ENCODE measurements at regions not wholly inside any gene's neighbourhood (a gene's known extent, or its start where the extent isn't known, plus 50 kb on each side); places are given as distances from the start of the nearest gene placed in this dataset.
A peak's percentile ranks its signal among the peaks of the same experiment; 100 is the strongest.

DNA sequence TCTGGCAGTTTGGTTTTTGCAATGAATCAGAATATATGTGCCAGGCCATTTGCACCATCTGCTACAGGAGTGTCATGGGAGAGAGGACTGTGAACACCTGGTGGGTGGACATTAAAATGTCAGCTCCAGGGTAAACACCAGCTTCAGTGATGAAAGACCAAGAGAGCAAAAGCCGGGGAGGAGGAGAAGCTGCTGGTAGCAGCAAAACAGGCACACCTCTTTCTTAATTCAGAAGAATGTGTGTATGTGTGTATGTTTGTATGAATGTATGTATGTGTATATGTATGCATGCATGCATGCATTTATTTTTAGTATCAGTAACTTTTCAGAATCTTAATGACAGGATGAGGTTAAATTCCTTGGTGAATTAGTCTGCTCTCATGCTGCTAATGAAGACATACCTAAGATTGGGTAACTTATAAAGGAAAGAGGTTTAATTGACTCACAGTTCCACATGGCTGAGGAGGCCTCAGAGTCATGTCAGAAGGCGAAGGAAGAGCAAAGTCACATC is 357.4 kb upstream of the PRICKLE1 start:
- intact Hi-C loops (cut with DNase I), result no loop called here
- TF ChIP-seq EP300 (IDR thresholded peaks at IDR 0.05) (no peak), POLR2AphosphoS5 (IDR thresholded peaks at IDR 0.05) (peak in 1 of 4 donors; percentile 57)

DNA sequence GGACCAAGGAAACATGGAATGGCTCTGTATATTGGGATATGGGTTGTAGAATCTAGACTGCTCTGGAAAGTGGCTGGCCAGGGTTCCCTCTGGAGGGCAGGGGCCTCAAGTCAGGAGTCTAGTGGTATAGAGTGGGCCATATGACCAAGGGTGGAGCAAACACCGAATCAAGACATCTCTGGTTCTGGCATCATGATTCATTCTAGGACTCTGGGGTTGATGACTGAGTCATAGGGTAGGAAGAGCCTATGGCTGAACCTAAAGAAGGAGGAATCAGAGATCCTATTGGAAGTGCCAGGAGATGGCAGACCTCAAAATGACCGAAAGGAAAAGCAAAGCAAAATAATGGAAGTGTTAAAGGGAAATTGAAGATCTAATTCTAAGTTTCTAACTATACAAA is 356.4 kb upstream of the PRICKLE1 start:
- Histone ChIP-seq H3K36me3 (no peaks in the 10 kb centered on the region), H3K27me3 (no peaks in the 10 kb centered on the region), H3K4me1 (peaks cover 0 to 5% (median 0%) of the 10 kb centered on the region in 4 donors), H3K9me3 (peaks cover 0 to 6% (median 4%) of the 10 kb centered on the region in 4 donors), H3K27ac (no peak overlapping the region), H3K4me3 (no peak overlapping the region)
- TF ChIP-seq EP300 (IDR thresholded peaks at IDR 0.05), result no peak
- TF ChIP-seq, protein P1, sequence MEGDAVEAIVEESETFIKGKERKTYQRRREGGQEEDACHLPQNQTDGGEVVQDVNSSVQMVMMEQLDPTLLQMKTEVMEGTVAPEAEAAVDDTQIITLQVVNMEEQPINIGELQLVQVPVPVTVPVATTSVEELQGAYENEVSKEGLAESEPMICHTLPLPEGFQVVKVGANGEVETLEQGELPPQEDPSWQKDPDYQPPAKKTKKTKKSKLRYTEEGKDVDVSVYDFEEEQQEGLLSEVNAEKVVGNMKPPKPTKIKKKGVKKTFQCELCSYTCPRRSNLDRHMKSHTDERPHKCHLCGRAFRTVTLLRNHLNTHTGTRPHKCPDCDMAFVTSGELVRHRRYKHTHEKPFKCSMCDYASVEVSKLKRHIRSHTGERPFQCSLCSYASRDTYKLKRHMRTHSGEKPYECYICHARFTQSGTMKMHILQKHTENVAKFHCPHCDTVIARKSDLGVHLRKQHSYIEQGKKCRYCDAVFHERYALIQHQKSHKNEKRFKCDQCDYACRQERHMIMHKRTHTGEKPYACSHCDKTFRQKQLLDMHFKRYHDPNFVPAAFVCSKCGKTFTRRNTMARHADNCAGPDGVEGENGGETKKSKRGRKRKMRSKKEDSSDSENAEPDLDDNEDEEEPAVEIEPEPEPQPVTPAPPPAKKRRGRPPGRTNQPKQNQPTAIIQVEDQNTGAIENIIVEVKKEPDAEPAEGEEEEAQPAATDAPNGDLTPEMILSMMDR (IDR thresholded peaks at IDR 0.05), result no peak
- no peak for TF ChIP-seq POLR2AphosphoS5 (IDR thresholded peaks at IDR 0.05)
- no peak for TF ChIP-seq POLR2A (IDR thresholded peaks at IDR 0.05)
- intact Hi-C loops (cut with DNase I), result no loop called here
- 72 to 84% methylated on average over 2 of the region's 2 CpGs for WGBS, 2 donors
- DNase-seq, result no peak

More for the DNA sequence above, 357.4 kb upstream of the PRICKLE1 start:
- Histone ChIP-seq H3K9me3 (peaks cover 0 to 5% (median 2%) of the 10 kb centered on the region in 4 donors), H3K4me1 (peaks cover 0 to 5% (median 0%) of the 10 kb centered on the region in 4 donors), H3K4me3 (no peak overlapping the region), H3K36me3 (no peaks in the 10 kb centered on the region), H3K27ac (no peak overlapping the region), H3K27me3 (no peaks in the 10 kb centered on the region)
- DNase-seq, result no peak
- 68 to 76% methylated on average over 2 of the region's 2 CpGs for WGBS, 2 donors

DNA sequence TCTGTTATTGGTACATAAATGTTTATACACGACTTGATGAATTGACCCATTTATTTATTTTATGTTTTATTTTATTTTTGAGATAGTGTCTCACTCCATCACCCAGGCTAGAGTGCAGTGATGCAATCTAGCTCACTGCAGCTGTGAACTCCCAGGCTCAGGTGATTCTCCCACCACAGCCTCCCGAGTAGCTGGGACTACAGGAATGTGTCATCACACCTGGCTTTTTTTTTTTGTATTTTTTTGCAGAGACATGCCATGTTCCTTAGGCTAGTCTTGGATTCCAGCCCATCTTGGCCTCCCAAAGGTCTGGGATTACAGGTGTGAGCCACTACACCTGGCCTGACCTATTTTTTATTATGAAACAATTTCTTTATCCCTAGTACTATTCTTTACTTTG is 355.0 kb upstream of the PRICKLE1 start:
- Histone ChIP-seq H3K27me3 (no peaks in the 10 kb centered on the region), H3K9me3 (peaks cover 0 to 6% (median 4%) of the 10 kb centered on the region in 4 donors), H3K4me3 (no peak overlapping the region), H3K27ac (no peak overlapping the region), H3K36me3 (no peaks in the 10 kb centered on the region), H3K4me1 (peaks cover 0 to 5% (median 0%) of the 10 kb centered on the region in 4 donors)
- intact Hi-C loops (cut with DNase I), result no loop called here
- 48 to 66% methylated on average over 2 of the region's 2 CpGs for WGBS, 2 donors
- TF ChIP-seq POLR2A (IDR thresholded peaks at IDR 0.05), result no peak
- no peak for DNase-seq

DNA sequence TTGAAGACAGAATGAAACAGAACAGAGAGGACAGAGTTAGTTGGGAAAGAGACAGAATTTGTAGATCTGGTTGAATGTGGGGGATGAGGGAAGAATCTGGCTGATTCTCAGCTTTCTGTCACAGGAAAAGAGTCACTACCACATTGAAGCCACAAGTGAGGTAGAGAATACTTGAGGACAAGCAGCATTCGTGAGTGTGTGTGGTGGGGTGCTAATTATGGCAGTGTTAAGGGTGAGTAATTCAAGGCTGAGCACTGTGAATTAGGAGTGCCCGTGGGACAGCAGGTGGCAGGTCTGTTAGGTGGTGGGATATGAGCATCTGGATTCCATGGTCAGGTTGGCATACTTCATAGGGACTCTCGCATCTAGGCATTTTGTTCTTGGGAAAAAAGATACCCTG is 347.4 kb upstream of the PRICKLE1 start:
- intact Hi-C loops (cut with DNase I), result no loop called here
- Histone ChIP-seq H3K9me3 (peaks cover 0 to 3% (median 1%) of the 10 kb centered on the region in 4 donors), H3K4me1 (peaks cover 0 to 12% (median 3%) of the 10 kb centered on the region in 4 donors), H3K36me3 (no peaks in the 10 kb centered on the region), H3K4me3 (no peak overlapping the region), H3K27me3 (no peaks in the 10 kb centered on the region), H3K27ac (no peak overlapping the region)
- DNase-seq, result no peak
- TF ChIP-seq POLR2A (IDR thresholded peaks at IDR 0.05), result no peak
- WGBS, 2 donors, result 69 to 74% methylated on average over 3 of the region's 3 CpGs

DNA sequence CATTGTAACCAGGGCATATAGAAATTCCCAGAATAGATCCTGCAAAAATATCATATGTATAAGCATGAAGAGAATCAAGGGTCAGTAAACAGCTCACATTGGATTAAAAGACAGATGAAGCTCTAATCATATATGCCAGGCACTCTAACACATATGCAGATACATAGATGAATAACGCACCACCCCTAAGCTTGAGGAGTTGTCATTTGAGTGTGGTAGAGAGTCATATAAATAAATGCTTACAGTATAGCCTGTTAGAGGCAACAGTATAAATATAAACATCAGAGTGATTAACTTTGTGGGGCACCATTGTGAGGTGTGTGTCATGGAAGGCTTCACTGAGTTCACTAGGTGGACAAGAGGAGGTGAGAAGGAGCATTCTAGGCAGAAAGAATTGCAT is 346.7 kb upstream of the PRICKLE1 start:
- DNase-seq, result no peak
- no peaks in the 10 kb centered on the region for H3K9me3 ChIP-seq
- H3K36me3 ChIP-seq, result no peaks in the 10 kb centered on the region
- no peak overlapping the region for H3K4me3 ChIP-seq
- peaks cover 0 to 12% (median 3%) of the 10 kb centered on the region in 4 donors for H3K4me1 ChIP-seq
- no peaks in the 10 kb centered on the region for H3K27me3 ChIP-seq
- 88 to 97% methylated on average over 1 of the region's 1 CpG for WGBS, 2 donors
- intact Hi-C loops (cut with DNase I), result no loop called here
- H3K27ac ChIP-seq, result no peak overlapping the region
- TF ChIP-seq EP300 (IDR thresholded peaks at IDR 0.05), result no peak
- no peak for TF ChIP-seq POLR2A (IDR thresholded peaks at IDR 0.05)
- TF ChIP-seq POLR2AphosphoS5 (IDR thresholded peaks at IDR 0.05), result no peak
- TF ChIP-seq, protein P1 (IDR thresholded peaks at IDR 0.05), result no peak

DNA sequence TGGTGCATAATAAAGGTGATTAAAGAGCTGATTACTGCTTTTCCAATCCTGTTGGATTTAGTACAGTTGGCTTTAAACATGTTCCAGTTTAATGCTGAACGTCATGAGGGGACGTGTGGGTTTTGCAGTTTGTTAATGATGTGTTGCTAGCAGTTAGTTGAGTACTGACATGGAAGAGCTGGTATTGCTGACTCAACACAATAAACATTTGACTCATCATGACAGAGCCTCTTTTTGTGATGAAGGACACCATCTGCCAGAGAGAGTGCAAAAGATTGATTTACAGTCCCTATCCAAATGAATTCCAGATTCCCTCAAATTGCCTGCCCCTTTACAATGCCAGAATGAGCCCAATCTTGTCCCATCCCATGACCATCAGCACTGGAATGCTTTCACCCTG is 346.2 kb upstream of the PRICKLE1 start:
- Histone ChIP-seq H3K27ac (no peak overlapping the region), H3K36me3 (no peaks in the 10 kb centered on the region), H3K4me3 (no peak overlapping the region), H3K27me3 (no peaks in the 10 kb centered on the region), H3K4me1 (peaks cover 0 to 12% (median 3%) of the 10 kb centered on the region in 4 donors), H3K9me3 (no peaks in the 10 kb centered on the region)
- WGBS, 2 donors, result 77 to 90% methylated on average over 2 of the region's 2 CpGs
- no peak for TF ChIP-seq EP300 (IDR thresholded peaks at IDR 0.05)
- no peak for TF ChIP-seq POLR2AphosphoS5 (IDR thresholded peaks at IDR 0.05)
- TF ChIP-seq, protein P1 (IDR thresholded peaks at IDR 0.05), result no peak
- TF ChIP-seq POLR2A (IDR thresholded peaks at IDR 0.05), result no peak
- intact Hi-C loops (cut with DNase I), result no loop called here
- DNase-seq, result no peak
